Progenitor cell of endocrine pancreas (in vitro differentiated cells): ENCODE measurements at regions not wholly inside any gene's neighbourhood (a gene's known extent, or its start where the extent isn't known, plus 50 kb on each side); places are given as distances from the start of the nearest gene placed in this dataset.

Experiments
- DNase-seq: peaks from one replicate; pipeline ENCODE4 v3.0.0; 2021; ENCODE audit warnings: low spot score; ENCODE audit not compliant: unreplicated experiment
- H3K27ac Mint-ChIP-seq: 2 replicates; pipeline ENCODE4 v1.8.0; 2021; ENCODE audit warnings: mild to moderate bottlenecking, moderate library complexity, mixed read lengths
- H3K27me3 Mint-ChIP-seq: 2 replicates; pipeline ENCODE4 v1.8.0; 2021; ENCODE audit warnings: mixed read lengths
- H3K36me3 Mint-ChIP-seq: 2 replicates; pipeline ENCODE4 v1.8.0; 2022; ENCODE audit warnings: mixed read lengths; ENCODE audit not compliant: insufficient read depth
- H3K4me1 Mint-ChIP-seq: 2 replicates; pipeline ENCODE4 v1.8.0; 2021; ENCODE audit warnings: low read depth, mixed read lengths
- H3K4me3 Mint-ChIP-seq: 2 replicates; pipeline ENCODE4 v1.8.0; 2021; ENCODE audit warnings: low read depth, mild to moderate bottlenecking, moderate library complexity, mixed read lengths
- H3K9me3 Mint-ChIP-seq: 2 replicates; pipeline ENCODE4 v1.8.0; 2021; ENCODE audit warnings: low read depth, mixed read lengths
- TF ChIP-seq, protein P1 (sequence below): fragments of 200-600 bp; sonication (generic); IDR thresholded peaks from one replicate; pipeline ENCODE4 v1.5.0; 2021; ENCODE audit warnings: antibody characterized with exemption, mild to moderate bottlenecking; ENCODE audit not compliant: unreplicated experiment

- no peak overlapping the region for H3K4me3 Mint-ChIP-seq
- H3K36me3 Mint-ChIP-seq = no peaks in the 10 kb centered on the region
- H3K27me3 Mint-ChIP-seq = peaks cover 2% of the 10 kb centered on the region
- no peak overlapping the region for H3K27ac Mint-ChIP-seq
- DNase-seq = no peak
- no peaks in the 10 kb centered on the region for H3K4me1 Mint-ChIP-seq
- TF ChIP-seq, protein P1, sequence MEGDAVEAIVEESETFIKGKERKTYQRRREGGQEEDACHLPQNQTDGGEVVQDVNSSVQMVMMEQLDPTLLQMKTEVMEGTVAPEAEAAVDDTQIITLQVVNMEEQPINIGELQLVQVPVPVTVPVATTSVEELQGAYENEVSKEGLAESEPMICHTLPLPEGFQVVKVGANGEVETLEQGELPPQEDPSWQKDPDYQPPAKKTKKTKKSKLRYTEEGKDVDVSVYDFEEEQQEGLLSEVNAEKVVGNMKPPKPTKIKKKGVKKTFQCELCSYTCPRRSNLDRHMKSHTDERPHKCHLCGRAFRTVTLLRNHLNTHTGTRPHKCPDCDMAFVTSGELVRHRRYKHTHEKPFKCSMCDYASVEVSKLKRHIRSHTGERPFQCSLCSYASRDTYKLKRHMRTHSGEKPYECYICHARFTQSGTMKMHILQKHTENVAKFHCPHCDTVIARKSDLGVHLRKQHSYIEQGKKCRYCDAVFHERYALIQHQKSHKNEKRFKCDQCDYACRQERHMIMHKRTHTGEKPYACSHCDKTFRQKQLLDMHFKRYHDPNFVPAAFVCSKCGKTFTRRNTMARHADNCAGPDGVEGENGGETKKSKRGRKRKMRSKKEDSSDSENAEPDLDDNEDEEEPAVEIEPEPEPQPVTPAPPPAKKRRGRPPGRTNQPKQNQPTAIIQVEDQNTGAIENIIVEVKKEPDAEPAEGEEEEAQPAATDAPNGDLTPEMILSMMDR = no peak
- H3K9me3 Mint-ChIP-seq = peaks cover under 1% of the 10 kb centered on the region
These were observed 94.4 kb upstream of the TNFAIP3 start for GRCh38 chr6:137772541-137773250.

DNA sequence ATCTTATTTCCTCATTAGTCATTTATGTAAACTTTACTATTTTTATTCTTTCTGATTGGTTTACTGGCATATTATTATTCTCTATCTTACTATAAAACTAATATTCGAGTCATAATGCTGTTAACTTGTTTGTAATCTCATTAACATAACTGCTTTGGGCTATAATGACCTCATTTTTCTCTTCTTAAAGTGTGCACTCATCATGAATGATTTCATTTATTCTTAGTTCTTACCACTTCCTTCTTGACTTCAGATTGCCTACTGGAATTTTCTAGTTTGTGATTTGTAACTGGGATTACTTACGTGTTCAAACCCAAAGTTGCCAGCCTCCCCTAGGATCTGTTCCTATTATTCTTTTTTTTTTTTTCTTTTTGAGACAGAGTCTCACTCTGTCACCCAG, 91.8 kb upstream of the TNFAIP3 start:
- Mint-ChIP-seq H3K4me1 (no peaks in the 10 kb centered on the region), H3K27ac (no peak overlapping the region), H3K27me3 (no peaks in the 10 kb centered on the region), H3K4me3 (no peak overlapping the region), H3K9me3 (no peaks in the 10 kb centered on the region), H3K36me3 (no peaks in the 10 kb centered on the region)
- TF ChIP-seq, protein P1 = no peak
- DNase-seq = no peak

- TF ChIP-seq, protein P1 = no peak
These were observed 91.3 kb upstream of the TNFAIP3 start for GRCh38 chr6:137775720-137776119.

DNA sequence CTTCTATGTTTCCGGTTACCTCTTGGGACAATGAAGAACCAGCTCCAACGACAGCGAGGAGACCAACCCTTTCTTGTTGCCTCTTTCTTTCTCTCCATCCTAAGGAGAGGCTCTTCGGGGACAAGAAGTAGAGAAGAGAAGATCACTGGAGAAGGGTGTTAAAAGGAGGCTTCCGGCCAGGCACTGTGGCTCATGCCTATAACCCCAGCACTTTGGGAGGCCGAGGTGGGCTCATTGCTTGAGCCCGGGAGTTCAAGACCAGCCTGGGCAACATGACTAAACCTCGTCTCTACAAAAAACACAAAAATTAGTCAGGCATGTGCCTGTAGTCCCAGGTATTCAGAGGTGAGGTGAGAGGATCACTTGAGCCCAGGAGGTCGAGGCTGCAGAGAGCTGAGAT, 90.8 kb upstream of the TNFAIP3 start:
- no peaks in the 10 kb centered on the region for H3K4me1 Mint-ChIP-seq
- H3K27ac Mint-ChIP-seq = no peak overlapping the region
- no peak for DNase-seq
- no peaks in the 10 kb centered on the region for H3K9me3 Mint-ChIP-seq
- TF ChIP-seq, protein P1 = no peak
- H3K36me3 Mint-ChIP-seq = no peaks in the 10 kb centered on the region
- H3K27me3 Mint-ChIP-seq = no peaks in the 10 kb centered on the region
- H3K4me3 Mint-ChIP-seq = no peak overlapping the region

More at GRCh38 chr6:137775720-137776119, 91.3 kb upstream of the TNFAIP3 start:
- H3K4me3 Mint-ChIP-seq = no peak overlapping the region
- H3K36me3 Mint-ChIP-seq = no peaks in the 10 kb centered on the region
- H3K27me3 Mint-ChIP-seq = no peaks in the 10 kb centered on the region
- no peaks in the 10 kb centered on the region for H3K9me3 Mint-ChIP-seq
- H3K4me1 Mint-ChIP-seq = no peaks in the 10 kb centered on the region
- no peak overlapping the region for H3K27ac Mint-ChIP-seq
- DNase-seq = no peak

GRCh38 chr6:137776786-137777686, 90.0 kb upstream of the TNFAIP3 start:
- Mint-ChIP-seq H3K4me3 (no peak overlapping the region), H3K4me1 (peaks cover under 1% of the 10 kb centered on the region), H3K9me3 (no peaks in the 10 kb centered on the region), H3K36me3 (no peaks in the 10 kb centered on the region), H3K27ac (no peak overlapping the region), H3K27me3 (no peaks in the 10 kb centered on the region)
- no peak for DNase-seq
- TF ChIP-seq, protein P1 = no peak
